Progenitor cell of endocrine pancreas (in vitro differentiated cells): ENCODE measurements at regions not wholly inside any gene's neighbourhood (a gene's known extent, or its start where the extent isn't known, plus 50 kb on each side); places are given as distances from the start of the nearest gene placed in this dataset.

Experiments used
- DNase-seq: peaks from one replicate; pipeline ENCODE4 v3.0.0; 2021; ENCODE audit warnings: low spot score; ENCODE audit not compliant: unreplicated experiment
- H3K27ac Mint-ChIP-seq: 2 replicates; pipeline ENCODE4 v1.8.0; 2021; ENCODE audit warnings: mild to moderate bottlenecking, moderate library complexity, mixed read lengths
- H3K27me3 Mint-ChIP-seq: 2 replicates; pipeline ENCODE4 v1.8.0; 2021; ENCODE audit warnings: mixed read lengths
- H3K36me3 Mint-ChIP-seq: 2 replicates; pipeline ENCODE4 v1.8.0; 2022; ENCODE audit warnings: mixed read lengths; ENCODE audit not compliant: insufficient read depth
- H3K4me1 Mint-ChIP-seq: 2 replicates; pipeline ENCODE4 v1.8.0; 2021; ENCODE audit warnings: low read depth, mixed read lengths
- H3K4me3 Mint-ChIP-seq: 2 replicates; pipeline ENCODE4 v1.8.0; 2021; ENCODE audit warnings: low read depth, mild to moderate bottlenecking, moderate library complexity, mixed read lengths
- H3K9me3 Mint-ChIP-seq: 2 replicates; pipeline ENCODE4 v1.8.0; 2021; ENCODE audit warnings: low read depth, mixed read lengths
- TF ChIP-seq, protein P1 (sequence below): fragments of 200-600 bp; sonication (generic); IDR thresholded peaks from one replicate; pipeline ENCODE4 v1.5.0; 2021; ENCODE audit warnings: antibody characterized with exemption, mild to moderate bottlenecking; ENCODE audit not compliant: unreplicated experiment

DNA sequence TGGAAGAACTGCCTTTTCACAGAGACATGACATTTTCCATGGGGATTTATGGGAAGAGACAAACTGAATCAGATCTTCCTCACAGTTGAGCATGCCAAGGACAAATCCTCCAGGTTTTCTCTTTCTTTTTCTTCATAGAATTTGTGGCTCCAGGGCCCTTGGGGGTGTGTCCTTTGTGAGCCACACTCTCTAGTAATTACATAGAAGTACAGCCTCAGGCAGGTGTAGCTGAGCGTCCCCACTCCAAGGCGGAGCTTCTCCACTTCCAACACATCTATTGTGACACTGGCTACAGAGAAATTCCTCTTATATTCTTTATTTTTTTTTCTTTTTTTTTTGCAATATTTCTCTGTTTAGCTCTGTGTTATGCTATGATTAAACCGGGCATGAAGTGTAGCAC lies 420.5 kb upstream of the CD180 start:
- Mint-ChIP-seq H3K4me1 (peaks cover 10% of the 10 kb centered on the region), H3K36me3 (no peaks in the 10 kb centered on the region), H3K27me3 (no peaks in the 10 kb centered on the region), H3K9me3 (no peaks in the 10 kb centered on the region), H3K4me3 (no peak overlapping the region), H3K27ac (no peak overlapping the region)
- DNase-seq: no peak
- TF ChIP-seq, protein P1, sequence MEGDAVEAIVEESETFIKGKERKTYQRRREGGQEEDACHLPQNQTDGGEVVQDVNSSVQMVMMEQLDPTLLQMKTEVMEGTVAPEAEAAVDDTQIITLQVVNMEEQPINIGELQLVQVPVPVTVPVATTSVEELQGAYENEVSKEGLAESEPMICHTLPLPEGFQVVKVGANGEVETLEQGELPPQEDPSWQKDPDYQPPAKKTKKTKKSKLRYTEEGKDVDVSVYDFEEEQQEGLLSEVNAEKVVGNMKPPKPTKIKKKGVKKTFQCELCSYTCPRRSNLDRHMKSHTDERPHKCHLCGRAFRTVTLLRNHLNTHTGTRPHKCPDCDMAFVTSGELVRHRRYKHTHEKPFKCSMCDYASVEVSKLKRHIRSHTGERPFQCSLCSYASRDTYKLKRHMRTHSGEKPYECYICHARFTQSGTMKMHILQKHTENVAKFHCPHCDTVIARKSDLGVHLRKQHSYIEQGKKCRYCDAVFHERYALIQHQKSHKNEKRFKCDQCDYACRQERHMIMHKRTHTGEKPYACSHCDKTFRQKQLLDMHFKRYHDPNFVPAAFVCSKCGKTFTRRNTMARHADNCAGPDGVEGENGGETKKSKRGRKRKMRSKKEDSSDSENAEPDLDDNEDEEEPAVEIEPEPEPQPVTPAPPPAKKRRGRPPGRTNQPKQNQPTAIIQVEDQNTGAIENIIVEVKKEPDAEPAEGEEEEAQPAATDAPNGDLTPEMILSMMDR: no peak

DNA sequence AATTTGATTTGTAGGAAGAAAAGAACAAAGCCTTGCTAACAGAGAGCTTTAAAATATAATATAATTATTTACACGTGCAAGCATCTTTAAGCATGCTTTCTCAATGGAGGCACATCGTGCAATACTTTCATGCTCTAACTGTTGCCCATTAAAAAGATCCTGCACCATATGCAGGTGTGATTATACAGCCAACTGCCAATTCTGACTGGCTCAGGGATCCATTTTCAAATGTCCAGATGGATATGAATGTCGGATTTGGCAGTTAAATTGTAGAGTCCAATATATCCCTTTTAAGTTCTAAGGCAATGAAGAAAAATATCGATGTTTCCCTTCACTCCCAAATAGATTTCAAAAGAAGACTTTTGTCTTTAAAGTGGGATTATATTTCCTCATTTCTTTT lies 416.4 kb upstream of the CD180 start:
- H3K4me3 Mint-ChIP-seq: no peak overlapping the region
- H3K9me3 Mint-ChIP-seq: peaks cover 3% of the 10 kb centered on the region
- H3K36me3 Mint-ChIP-seq: no peaks in the 10 kb centered on the region
- no peaks in the 10 kb centered on the region for H3K27me3 Mint-ChIP-seq
- TF ChIP-seq, protein P1: no peak
- no peak for DNase-seq
- no peaks in the 10 kb centered on the region for H3K4me1 Mint-ChIP-seq
- no peak overlapping the region for H3K27ac Mint-ChIP-seq

DNA sequence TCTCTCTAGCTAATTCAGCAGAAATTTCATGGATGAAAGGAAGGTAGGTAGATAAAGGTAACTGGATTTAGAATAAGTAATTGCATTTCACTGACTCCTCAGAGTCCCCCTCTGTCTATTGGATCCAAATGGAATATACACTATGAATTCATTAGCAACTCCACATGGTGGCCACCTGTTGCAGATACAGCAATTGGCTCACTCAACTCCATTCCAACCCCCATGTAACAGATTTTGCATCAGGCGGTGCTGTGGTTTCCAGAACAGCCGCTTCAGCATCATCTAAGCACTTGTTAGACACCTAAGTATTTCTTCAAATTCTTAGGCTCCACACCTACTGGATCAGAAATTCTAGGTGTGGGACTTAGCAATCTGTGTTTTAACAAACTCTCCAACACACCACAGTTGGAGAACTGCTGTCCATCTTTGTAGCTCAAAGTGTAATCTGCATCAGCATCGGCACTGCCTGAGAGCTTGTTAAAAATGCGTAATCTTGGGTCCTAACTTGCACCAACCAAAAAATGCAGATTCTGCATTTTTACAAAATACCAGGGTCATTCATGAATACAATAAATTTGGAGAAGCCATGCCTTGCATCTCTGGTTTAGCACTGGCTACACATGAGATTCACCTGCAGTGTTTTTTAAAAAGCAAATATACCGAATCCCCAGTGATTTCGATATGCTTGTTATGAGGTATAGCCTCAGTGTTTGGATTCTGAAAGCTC lies 413.8 kb upstream of the CD180 start:
- Mint-ChIP-seq H3K36me3 (no peaks in the 10 kb centered on the region), H3K4me1 (peaks cover 12% of the 10 kb centered on the region), H3K27ac (no peak overlapping the region), H3K27me3 (peaks cover 2% of the 10 kb centered on the region), H3K4me3 (no peak overlapping the region), H3K9me3 (peaks cover 3% of the 10 kb centered on the region)
- TF ChIP-seq, protein P1: no peak
- no peak for DNase-seq

DNA sequence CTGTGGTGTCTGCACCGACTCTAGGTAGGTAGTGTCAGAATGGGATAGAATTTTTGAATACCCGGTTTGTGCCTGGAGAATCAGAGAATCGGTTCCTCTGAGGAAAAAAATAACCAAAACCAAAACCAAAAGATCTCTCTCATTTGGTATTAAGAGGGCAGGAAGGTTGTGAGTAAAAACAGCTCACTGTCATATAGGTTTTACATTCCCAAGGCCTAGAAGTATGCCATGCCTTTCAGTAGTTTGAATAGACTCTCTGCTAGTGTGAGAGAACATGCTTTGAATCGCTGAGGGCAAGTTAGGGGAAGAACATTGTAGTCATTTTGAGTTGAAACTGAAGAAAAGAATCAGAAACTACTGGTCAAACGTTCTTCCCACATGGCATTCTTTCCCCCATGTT lies 411.4 kb upstream of the CD180 start:
- Mint-ChIP-seq H3K9me3 (peaks cover 7% of the 10 kb centered on the region), H3K4me3 (no peak overlapping the region)

DNA sequence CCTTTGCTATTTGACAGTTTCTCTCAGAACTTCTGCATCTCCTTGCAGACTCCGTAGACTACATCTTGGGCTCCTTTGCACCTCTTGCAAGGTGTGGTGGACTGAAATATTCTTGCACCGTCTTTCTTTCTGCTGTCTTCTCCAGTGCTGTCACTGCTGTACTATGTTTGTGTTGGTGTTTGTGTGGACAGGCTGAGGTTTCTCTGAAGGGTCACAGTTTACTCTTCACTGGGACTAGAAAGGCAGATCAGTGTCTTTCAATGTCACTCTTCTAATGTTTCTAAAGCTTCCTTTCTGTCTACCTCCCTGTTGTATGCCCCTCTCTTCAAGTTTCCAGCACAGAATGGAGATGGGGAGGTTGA lies 410.0 kb upstream of the CD180 start:
- Mint-ChIP-seq H3K27ac (no peak overlapping the region), H3K27me3 (peaks cover 4% of the 10 kb centered on the region), H3K9me3 (peaks cover 16% of the 10 kb centered on the region), H3K4me3 (no peak overlapping the region), H3K4me1 (peaks cover 16% of the 10 kb centered on the region), H3K36me3 (peaks cover 2% of the 10 kb centered on the region)
- no peak for DNase-seq
- TF ChIP-seq, protein P1: no peak

More for the DNA sequence above, 411.4 kb upstream of the CD180 start:
- Mint-ChIP-seq H3K27ac (no peak overlapping the region), H3K27me3 (peaks cover 4% of the 10 kb centered on the region), H3K36me3 (peaks cover 2% of the 10 kb centered on the region), H3K4me1 (peaks cover 16% of the 10 kb centered on the region)
- TF ChIP-seq, protein P1: no peak
- DNase-seq: no peak
